K562 (cell line): ENCODE measurements at regions not wholly inside any gene's neighbourhood (a gene's known extent, or its start where the extent isn't known, plus 50 kb on each side); places are given as distances from the start of the nearest gene placed in this dataset.

Experiments used
- ATAC-seq: fragments of 200-7000 bp; cut with Tn5 transposase; 3 replicates; pipeline ENCODE4 v1.9.1; 2020; ENCODE audit warnings: moderate library complexity
- BruUV-seq: library from RNA; stranded (reverse); fragments of 400-500 nt; replicated peaks from 2 replicates; lab custom pipeline; 2021; lab: Mats Ljungman, UMichigan
- CTCF ChIA-PET: fragments of 300-600 bp; formaldehyde crosslinking; extraction: SDS; loops from one replicate; lab custom pipeline; 2021; ENCODE audit warnings: low intra/inter-chr PET ratio; lab: Yijun Ruan, JAX
- POLR2A ChIA-PET: fragments of 300-600, 350-650 bp; sonication (Branson Sonifier 250); formaldehyde crosslinking; extraction: SDS; loops from one replicate; lab custom pipeline; 2021; ENCODE audit warnings: antibody characterized with exemption, inconsistent platforms; lab: Yijun Ruan, JAX
- DNase-seq, 4 experiments: peaks; one replicate each; pipeline versions ENCODE4 v3.0.0 to v3.0.0-alpha.2; 2011 to 2018; ENCODE audit warnings: low spot score in 3 of 4, mixed read lengths in 3 of 4; ENCODE audit errors: extremely low read depth in 1 of 4
- FAIRE-seq: peaks from 2 replicates; lab custom pipeline; 2011; peaks lifted over from hg19 to GRCh38; lab: Jason Lieb, UNC
- H2AFZ ChIP-seq: 2 replicates; pipeline ENCODE4 v1.6.0; 2011; ENCODE audit warnings: low read depth, low read length, control low read depth, inconsistent platforms
- H3K27ac ChIP-seq: fragments of 200-600 bp; 3 replicates; pipeline ENCODE4 v1.8.0; 2011; ENCODE audit warnings: low read depth, mild to moderate bottlenecking, control low read depth, inconsistent platforms, low read length, moderate library complexity, mixed read lengths; ENCODE audit errors: extremely low read depth
- H3K27me3 ChIP-seq, 2 experiments: fragments of 300-600 bp in 1 of 2; 2 replicates in 1 of 2; 3 replicates in 1 of 2; pipeline versions ENCODE4 v1.6.0 to v1.8.0; 2011; ENCODE audit warnings: inconsistent platforms in 2 of 2, low read length in 2 of 2, mild to moderate bottlenecking in 1 of 2, mixed read lengths in 1 of 2, moderate library complexity in 1 of 2; ENCODE audit not compliant: control insufficient read depth in 2 of 2, insufficient read depth in 2 of 2
- H3K36me3 ChIP-seq: fragments of 300-600 bp; 3 replicates; pipeline ENCODE4 v1.8.0; 2011; ENCODE audit warnings: mild to moderate bottlenecking, low read length, inconsistent platforms; ENCODE audit not compliant: control insufficient read depth, insufficient read depth
- H3K4me1 ChIP-seq, 2 experiments: fragments of 200-600 bp in 1 of 2; replicated peaks in 1 of 2; 2 replicates in 1 of 2; 3 replicates in 1 of 2; pipeline versions ENCODE4 v1.5.1 to v1.8.0; 2011; ENCODE audit warnings: inconsistent platforms in 2 of 2, low read length in 2 of 2, mild to moderate bottlenecking in 1 of 2, mixed read lengths in 1 of 2, moderate library complexity in 1 of 2; ENCODE audit not compliant: control insufficient read depth in 2 of 2, insufficient read depth in 2 of 2
- H3K4me2 ChIP-seq: 2 replicates; pipeline ENCODE4 v1.6.1; 2011; ENCODE audit warnings: low read length, control low read depth, inconsistent platforms, mixed read lengths; ENCODE audit not compliant: insufficient read depth
- H3K4me3 ChIP-seq: fragments of 200-600 bp; sonication (generic), shearing (Covaris generic); 2 replicates; pipeline ENCODE4 v1.5.1; 2016; ENCODE audit warnings: control low read depth, inconsistent platforms
- H3K79me2 ChIP-seq: fragments of 200-600 bp; 3 replicates; pipeline ENCODE4 v1.8.0; 2011; ENCODE audit warnings: low read length, inconsistent platforms; ENCODE audit not compliant: control insufficient read depth, insufficient read depth
- H3K9ac ChIP-seq, 2 experiments: 2 replicates each; pipeline versions ENCODE4 v1.6.0 to v1.6.1; 2011; ENCODE audit warnings: low read depth in 2 of 2, low read length in 2 of 2, control low read depth in 1 of 2, inconsistent platforms in 1 of 2, mild to moderate bottlenecking in 1 of 2, mixed read lengths in 1 of 2; ENCODE audit not compliant: insufficient read depth in 1 of 2
- H3K9me1 ChIP-seq: one replicate; pipeline ENCODE4 v1.6.0; 2011; ENCODE audit warnings: inconsistent platforms, mild to moderate bottlenecking, low read length, moderate library complexity; ENCODE audit not compliant: control insufficient read depth, insufficient read depth
- H3K9me3 ChIP-seq: replicated peaks from 2 replicates; pipeline ENCODE4 v1.5.1; 2011; ENCODE audit warnings: low read depth, low read length, inconsistent platforms; ENCODE audit not compliant: control insufficient read depth, insufficient read depth
- H4K20me1 ChIP-seq: replicated peaks from 2 replicates; pipeline ENCODE4 v1.6.1; 2011; ENCODE audit warnings: low read length, inconsistent platforms, mixed read lengths; ENCODE audit not compliant: control insufficient read depth, insufficient read depth
- FOXP1 ChIP-seq: sonication (generic); formaldehyde crosslinking; IDR thresholded peaks from 2 replicates; pipeline ENCODE4 v1.8.0; 2022; ENCODE audit warnings: mild to moderate bottlenecking, missing genetic modification reagents
- L3MBTL2 ChIP-seq: fragments of 450-650 bp; IDR thresholded peaks from 2 replicates; pipeline ENCODE4 v1.6.1; 2016; ENCODE audit warnings: mild to moderate bottlenecking, moderate library complexity
- MYNN ChIP-seq, 2 experiments: sonication (generic); formaldehyde crosslinking in 1 of 2; IDR thresholded peaks; 2 replicates each; pipeline versions ENCODE4 v1.5.0 to v1.6.1; 2016 to 2020; ENCODE audit warnings: antibody characterized with exemption in 1 of 2, missing genetic modification reagents in 1 of 2
- NCOR1 ChIP-seq: fragments of 450-650 bp; IDR thresholded peaks from 2 replicates; pipeline ENCODE4 v1.6.1; 2016; ENCODE audit warnings: mild to moderate bottlenecking, moderate library complexity
- PHB ChIP-seq: fragments of 250-450 bp; sonication (Bioruptor Pico); IDR thresholded peaks from 2 replicates; pipeline ENCODE4 v1.5.0; 2021
- TBL1XR1 ChIP-seq, 2 experiments: IDR thresholded peaks; 2 replicates each; pipeline ENCODE4 v1.6.1; 2012; ENCODE audit warnings: improper control_type of control experiment in 2 of 2, low read length in 2 of 2, mild to moderate bottlenecking in 1 of 2
- ZNF445 ChIP-seq: fragments of 250-450 bp; sonication (Bioruptor Pico); IDR thresholded peaks from 2 replicates; pipeline ENCODE4 v1.4.0; 2020; ENCODE audit warnings: low read depth, mild to moderate bottlenecking, moderate library complexity
- WGBS: fragments of 100-300 bp; shearing (Covaris generic); methylation state at CpG from one replicate; pipeline ENCODE4 v1.1.6; 2016; ENCODE audit warnings: low coverage, mixed read lengths; ENCODE audit not compliant: insufficient coverage; ENCODE audit errors: missing lambda C conversion rate; 5-methylcytosine and 5-hydroxymethylcytosine counted together
- in situ Hi-C: fragments of 300-500 bp; cut with MboI; formaldehyde crosslinking; loops from 4 replicates; pipeline ENCODE4 v1.15.0; 2018; ENCODE audit warnings: inconsistent platforms, mixed read lengths
- intact Hi-C: fragments of 100-400 bp; cut with micrococcal nuclease; formaldehyde crosslinking; loops from 2 replicates; pipeline ENCODE4 v1.14.2; 2022
- TF ChIP-seq, protein P1 (sequence below): fragments of 450-650 bp; formaldehyde crosslinking; IDR thresholded peaks from 2 replicates; pipeline ENCODE4 v1.4.0; 2020; ENCODE audit warnings: mild to moderate bottlenecking, moderate library complexity
- TF ChIP-seq, protein P2 (sequence below): conservative IDR thresholded peaks from 2 replicates; pipeline ENCODE4 v1.6.1; 2011; ENCODE audit warnings: low read depth, mild to moderate bottlenecking, low read length; ENCODE audit not compliant: control insufficient read depth
- TF ChIP-seq, protein P3 (sequence below): sonication (generic); formaldehyde crosslinking; IDR thresholded peaks from 2 replicates; pipeline ENCODE4 v1.8.0; 2023; ENCODE audit warnings: mild to moderate bottlenecking, missing genetic modification reagents
- TF ChIP-seq, protein P4 (sequence below): IDR thresholded peaks from 2 replicates; pipeline ENCODE4 v1.6.1; 2014; ENCODE audit warnings: antibody characterized with exemption
- TF ChIP-seq, protein P5 (sequence below): sonication (generic); formaldehyde crosslinking; IDR thresholded peaks from 2 replicates; pipeline ENCODE4 v1.8.1; 2022; ENCODE audit warnings: missing genetic modification reagents

DNA sequence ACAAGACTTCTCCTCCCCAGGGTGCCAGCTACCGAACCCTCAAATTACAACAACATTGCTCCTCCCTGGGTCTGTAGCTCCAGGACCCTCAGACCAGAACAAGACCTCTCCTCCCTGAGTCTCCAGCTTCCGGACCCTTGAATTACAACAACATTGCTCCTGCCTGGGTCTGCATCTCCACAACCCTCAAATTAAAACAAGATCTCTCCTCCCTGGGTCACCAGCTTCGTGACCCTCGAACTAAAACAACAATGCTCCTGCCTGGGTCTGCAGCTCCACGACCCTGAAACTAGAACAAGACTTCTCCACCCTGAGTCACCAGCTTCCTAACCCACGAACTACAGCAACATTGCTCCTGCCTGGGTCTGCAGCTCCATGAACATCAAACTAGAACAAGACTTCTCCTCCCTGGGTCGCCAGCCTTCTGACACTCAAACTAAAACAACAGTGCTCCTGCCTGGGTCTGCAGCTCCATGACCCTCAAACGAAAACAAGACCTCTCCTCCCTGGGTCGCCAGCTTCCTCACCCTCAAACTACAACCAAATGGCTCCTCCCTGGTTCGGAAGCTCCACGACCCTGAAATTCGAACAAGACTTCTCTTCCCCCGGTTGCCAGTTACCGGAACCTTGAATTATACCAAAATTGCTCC, 324.5 kb downstream of the PREX1 start (continued):
- TF ChIP-seq, protein P1, sequence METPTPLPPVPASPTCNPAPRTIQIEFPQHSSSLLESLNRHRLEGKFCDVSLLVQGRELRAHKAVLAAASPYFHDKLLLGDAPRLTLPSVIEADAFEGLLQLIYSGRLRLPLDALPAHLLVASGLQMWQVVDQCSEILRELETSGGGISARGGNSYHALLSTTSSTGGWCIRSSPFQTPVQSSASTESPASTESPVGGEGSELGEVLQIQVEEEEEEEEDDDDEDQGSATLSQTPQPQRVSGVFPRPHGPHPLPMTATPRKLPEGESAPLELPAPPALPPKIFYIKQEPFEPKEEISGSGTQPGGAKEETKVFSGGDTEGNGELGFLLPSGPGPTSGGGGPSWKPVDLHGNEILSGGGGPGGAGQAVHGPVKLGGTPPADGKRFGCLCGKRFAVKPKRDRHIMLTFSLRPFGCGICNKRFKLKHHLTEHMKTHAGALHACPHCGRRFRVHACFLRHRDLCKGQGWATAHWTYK (CRISPR knock-in tag), result no peak
- TF ChIP-seq FOXP1 (CRISPR knock-in tag), result no peak
- TF ChIP-seq, protein P2, sequence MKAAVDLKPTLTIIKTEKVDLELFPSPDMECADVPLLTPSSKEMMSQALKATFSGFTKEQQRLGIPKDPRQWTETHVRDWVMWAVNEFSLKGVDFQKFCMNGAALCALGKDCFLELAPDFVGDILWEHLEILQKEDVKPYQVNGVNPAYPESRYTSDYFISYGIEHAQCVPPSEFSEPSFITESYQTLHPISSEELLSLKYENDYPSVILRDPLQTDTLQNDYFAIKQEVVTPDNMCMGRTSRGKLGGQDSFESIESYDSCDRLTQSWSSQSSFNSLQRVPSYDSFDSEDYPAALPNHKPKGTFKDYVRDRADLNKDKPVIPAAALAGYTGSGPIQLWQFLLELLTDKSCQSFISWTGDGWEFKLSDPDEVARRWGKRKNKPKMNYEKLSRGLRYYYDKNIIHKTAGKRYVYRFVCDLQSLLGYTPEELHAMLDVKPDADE, result no peak
- TF ChIP-seq ZNF445 (CRISPR knock-in tag), result no peak
- TF ChIP-seq MYNN (IDR thresholded peaks at IDR 0.05), result no peak
- TF ChIP-seq MYNN (CRISPR knock-in tag; IDR thresholded peaks at IDR 0.05), result no peak

DNA sequence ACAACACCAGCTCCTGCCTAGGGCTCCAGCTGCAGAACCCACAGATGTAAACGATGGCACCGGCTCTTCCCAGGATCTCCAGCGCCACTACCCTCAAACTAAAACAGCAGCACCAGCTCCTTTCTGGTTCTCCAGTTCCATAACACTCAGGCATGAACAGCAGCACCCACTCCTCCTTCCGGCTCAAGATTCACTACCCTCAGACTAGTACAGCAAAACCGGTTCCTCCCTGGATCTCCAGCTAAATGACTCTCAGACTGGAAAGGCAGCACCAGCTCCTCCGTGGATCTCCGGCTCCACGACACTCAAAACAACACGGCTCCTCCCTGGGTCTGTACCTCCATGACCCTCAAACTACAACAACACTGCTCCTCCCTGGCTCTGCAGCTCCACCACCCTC, 325.0 kb downstream of the PREX1 start:
- intact Hi-C loops, result no loop called here
- H3K4me2 ChIP-seq, result no peak overlapping the region
- no peak overlapping the region for H3K4me3 ChIP-seq
- POLR2A ChIA-PET, result no interaction called here
- H4K20me1 ChIP-seq, result no peaks in the 10 kb centered on the region
- no peak for ATAC-seq
- FAIRE-seq, result no peak
- H3K9me1 ChIP-seq, result no peaks in the 10 kb centered on the region
- no peak for DNase-seq
- no peak overlapping the region for H3K27ac ChIP-seq
- CTCF ChIA-PET, result no interaction called here
- H3K9me3 ChIP-seq, result no peaks in the 10 kb centered on the region
- no TSS peak for BruUV-seq
- WGBS, result 3% methylated on average over 9 of the region's 9 CpGs
- H3K9ac ChIP-seq, result no peak overlapping the region
- H3K79me2 ChIP-seq, result no peaks in the 10 kb centered on the region
- no peaks in the 10 kb centered on the region for H3K36me3 ChIP-seq
- no peaks in the 10 kb centered on the region for H3K4me1 ChIP-seq
- H2AFZ ChIP-seq, result no peak overlapping the region
- in situ Hi-C loops, result no loop called here
- H3K27me3 ChIP-seq, result peaks cover 9 to 26% of the 10 kb centered on the region in 2 experiments; a peak in 4 of 5 replicates
- TF ChIP-seq, protein P3, sequence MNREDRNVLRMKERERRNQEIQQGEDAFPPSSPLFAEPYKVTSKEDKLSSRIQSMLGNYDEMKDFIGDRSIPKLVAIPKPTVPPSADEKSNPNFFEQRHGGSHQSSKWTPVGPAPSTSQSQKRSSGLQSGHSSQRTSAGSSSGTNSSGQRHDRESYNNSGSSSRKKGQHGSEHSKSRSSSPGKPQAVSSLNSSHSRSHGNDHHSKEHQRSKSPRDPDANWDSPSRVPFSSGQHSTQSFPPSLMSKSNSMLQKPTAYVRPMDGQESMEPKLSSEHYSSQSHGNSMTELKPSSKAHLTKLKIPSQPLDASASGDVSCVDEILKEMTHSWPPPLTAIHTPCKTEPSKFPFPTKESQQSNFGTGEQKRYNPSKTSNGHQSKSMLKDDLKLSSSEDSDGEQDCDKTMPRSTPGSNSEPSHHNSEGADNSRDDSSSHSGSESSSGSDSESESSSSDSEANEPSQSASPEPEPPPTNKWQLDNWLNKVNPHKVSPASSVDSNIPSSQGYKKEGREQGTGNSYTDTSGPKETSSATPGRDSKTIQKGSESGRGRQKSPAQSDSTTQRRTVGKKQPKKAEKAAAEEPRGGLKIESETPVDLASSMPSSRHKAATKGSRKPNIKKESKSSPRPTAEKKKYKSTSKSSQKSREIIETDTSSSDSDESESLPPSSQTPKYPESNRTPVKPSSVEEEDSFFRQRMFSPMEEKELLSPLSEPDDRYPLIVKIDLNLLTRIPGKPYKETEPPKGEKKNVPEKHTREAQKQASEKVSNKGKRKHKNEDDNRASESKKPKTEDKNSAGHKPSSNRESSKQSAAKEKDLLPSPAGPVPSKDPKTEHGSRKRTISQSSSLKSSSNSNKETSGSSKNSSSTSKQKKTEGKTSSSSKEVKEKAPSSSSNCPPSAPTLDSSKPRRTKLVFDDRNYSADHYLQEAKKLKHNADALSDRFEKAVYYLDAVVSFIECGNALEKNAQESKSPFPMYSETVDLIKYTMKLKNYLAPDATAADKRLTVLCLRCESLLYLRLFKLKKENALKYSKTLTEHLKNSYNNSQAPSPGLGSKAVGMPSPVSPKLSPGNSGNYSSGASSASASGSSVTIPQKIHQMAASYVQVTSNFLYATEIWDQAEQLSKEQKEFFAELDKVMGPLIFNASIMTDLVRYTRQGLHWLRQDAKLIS (CRISPR knock-in tag), result no peak
- TF ChIP-seq, protein P4, sequence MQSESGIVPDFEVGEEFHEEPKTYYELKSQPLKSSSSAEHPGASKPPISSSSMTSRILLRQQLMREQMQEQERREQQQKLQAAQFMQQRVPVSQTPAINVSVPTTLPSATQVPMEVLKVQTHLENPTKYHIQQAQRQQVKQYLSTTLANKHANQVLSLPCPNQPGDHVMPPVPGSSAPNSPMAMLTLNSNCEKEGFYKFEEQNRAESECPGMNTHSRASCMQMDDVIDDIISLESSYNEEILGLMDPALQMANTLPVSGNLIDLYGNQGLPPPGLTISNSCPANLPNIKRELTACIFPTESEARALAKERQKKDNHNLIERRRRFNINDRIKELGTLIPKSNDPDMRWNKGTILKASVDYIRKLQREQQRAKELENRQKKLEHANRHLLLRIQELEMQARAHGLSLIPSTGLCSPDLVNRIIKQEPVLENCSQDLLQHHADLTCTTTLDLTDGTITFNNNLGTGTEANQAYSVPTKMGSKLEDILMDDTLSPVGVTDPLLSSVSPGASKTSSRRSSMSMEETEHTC, result no peak
- TF ChIP-seq, protein P5, sequence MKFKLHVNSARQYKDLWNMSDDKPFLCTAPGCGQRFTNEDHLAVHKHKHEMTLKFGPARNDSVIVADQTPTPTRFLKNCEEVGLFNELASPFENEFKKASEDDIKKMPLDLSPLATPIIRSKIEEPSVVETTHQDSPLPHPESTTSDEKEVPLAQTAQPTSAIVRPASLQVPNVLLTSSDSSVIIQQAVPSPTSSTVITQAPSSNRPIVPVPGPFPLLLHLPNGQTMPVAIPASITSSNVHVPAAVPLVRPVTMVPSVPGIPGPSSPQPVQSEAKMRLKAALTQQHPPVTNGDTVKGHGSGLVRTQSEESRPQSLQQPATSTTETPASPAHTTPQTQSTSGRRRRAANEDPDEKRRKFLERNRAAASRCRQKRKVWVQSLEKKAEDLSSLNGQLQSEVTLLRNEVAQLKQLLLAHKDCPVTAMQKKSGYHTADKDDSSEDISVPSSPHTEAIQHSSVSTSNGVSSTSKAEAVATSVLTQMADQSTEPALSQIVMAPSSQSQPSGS (CRISPR knock-in tag), result no peak
- TF ChIP-seq PHB (CRISPR knock-in tag) (no peak), NCOR1 (no peak), TBL1XR1 (IDR thresholded peaks at IDR 0.05; ENCODE audit: low read length in 2 of 2) (no peak), L3MBTL2 (no peak)
